OCI-LY7 (cell line): ENCODE measurements at regions not wholly inside any gene's neighbourhood (a gene's known extent, or its start where the extent isn't known, plus 50 kb on each side); places are given as distances from the start of the nearest gene placed in this dataset.

Source experiments
- BruUV-seq: library from RNA; stranded (reverse); fragments of 400-500 nt; replicated peaks from 2 replicates; lab custom pipeline; 2021; lab: Mats Ljungman, UMichigan
- CTCF ChIA-PET: fragments of 300-600 bp; sonication (Branson Sonifier 250); formaldehyde crosslinking; loops from one replicate; lab custom pipeline; 2022; ENCODE audit warnings: antibody characterized with exemption; ENCODE audit not compliant: unreplicated experiment; lab: Charles Lee
- POLR2A ChIA-PET: fragments of 300-600 bp; sonication (Branson Sonifier 250); formaldehyde crosslinking; loops from one replicate; lab custom pipeline; 2022; ENCODE audit warnings: antibody characterized with exemption; lab: Charles Lee
- DNase-seq: peaks from one replicate; pipeline ENCODE4 v3.0.0-alpha.2; 2015; ENCODE audit warnings: low spot score
- H2AFZ ChIP-seq: fragments of 200-600 bp; sonication (generic), shearing (Covaris generic); 2 replicates; pipeline ENCODE4 v1.6.1; 2014; ENCODE audit warnings: mild to moderate bottlenecking, antibody characterized with exemption, low read length, moderate library complexity
- H3K27ac ChIP-seq: fragments of 200-600 bp; sonication (generic); 2 replicates; pipeline ENCODE4 v1.5.1; 2014; ENCODE audit warnings: mixed run types, low read depth, mild to moderate bottlenecking, moderate library complexity, low read length, inconsistent platforms; ENCODE audit not compliant: poor library complexity, severe bottlenecking
- H3K36me3 ChIP-seq: fragments of 200-600 bp; sonication (generic); 2 replicates; pipeline ENCODE4 v1.6.1; 2014; ENCODE audit warnings: mild to moderate bottlenecking, antibody characterized with exemption, low read length, moderate library complexity, mixed read lengths; ENCODE audit not compliant: insufficient read depth
- H3K4me1 ChIP-seq: fragments of 200-600 bp; sonication (generic); 2 replicates; pipeline ENCODE4 v1.5.1; 2014; ENCODE audit warnings: mild to moderate bottlenecking, low read length; ENCODE audit not compliant: insufficient read depth, poor library complexity, severe bottlenecking
- H3K4me2 ChIP-seq: fragments of 200-600 bp; sonication (generic); 2 replicates; pipeline ENCODE4 v1.6.1; 2014; ENCODE audit warnings: mild to moderate bottlenecking, low read length
- H3K4me3 ChIP-seq: fragments of 200-600 bp; sonication (generic); 2 replicates; pipeline ENCODE4 v1.5.1; 2014; ENCODE audit warnings: mild to moderate bottlenecking, low read depth, low read length; ENCODE audit not compliant: poor library complexity, severe bottlenecking
- H3K79me2 ChIP-seq: fragments of 200-600 bp; sonication (generic); 2 replicates; pipeline ENCODE4 v1.6.1; 2016; ENCODE audit warnings: low read depth, mild to moderate bottlenecking, low read length, moderate library complexity, mixed read lengths; ENCODE audit not compliant: insufficient read depth
- H3K9me2 ChIP-seq: fragments of 200-600 bp; sonication (generic); 2 replicates; pipeline ENCODE4 v1.6.1; 2016; ENCODE audit warnings: mild to moderate bottlenecking, low read length, mixed read lengths; ENCODE audit not compliant: insufficient read depth
- H3K9me3 ChIP-seq: fragments of 200-600 bp; sonication (generic); 2 replicates; pipeline ENCODE4 v1.6.1; 2014; ENCODE audit warnings: mild to moderate bottlenecking, mixed run types, low read length, mixed read lengths
- H4K20me1 ChIP-seq: fragments of 200-600 bp; sonication (generic); 2 replicates; pipeline ENCODE4 v1.6.1; 2014; ENCODE audit warnings: mild to moderate bottlenecking, antibody characterized with exemption, low read length, moderate library complexity, mixed read lengths; ENCODE audit not compliant: insufficient read depth
- EZH2phosphoT487 ChIP-seq: fragments of 200-600 bp; sonication (generic); IDR thresholded peaks from 2 replicates; pipeline ENCODE4 v1.6.1; 2018; ENCODE audit warnings: low read depth, borderline replicate concordance, mild to moderate bottlenecking, mixed run types, antibody characterized with exemption, low read length, moderate library complexity, mixed read lengths
- intact Hi-C: fragments of 100-400 bp; cut with micrococcal nuclease; formaldehyde crosslinking; loops from one replicate; pipeline ENCODE4 v1.10.0; 2022; ENCODE audit not compliant: unreplicated experiment
- TF ChIP-seq, protein P1 (sequence below): fragments of 200-600 bp; sonication (generic); conservative IDR thresholded peaks from 2 replicates; pipeline ENCODE4 v1.5.1; 2014; ENCODE audit warnings: mild to moderate bottlenecking, antibody characterized with exemption, low read length, moderate library complexity, mixed read lengths

DNA sequence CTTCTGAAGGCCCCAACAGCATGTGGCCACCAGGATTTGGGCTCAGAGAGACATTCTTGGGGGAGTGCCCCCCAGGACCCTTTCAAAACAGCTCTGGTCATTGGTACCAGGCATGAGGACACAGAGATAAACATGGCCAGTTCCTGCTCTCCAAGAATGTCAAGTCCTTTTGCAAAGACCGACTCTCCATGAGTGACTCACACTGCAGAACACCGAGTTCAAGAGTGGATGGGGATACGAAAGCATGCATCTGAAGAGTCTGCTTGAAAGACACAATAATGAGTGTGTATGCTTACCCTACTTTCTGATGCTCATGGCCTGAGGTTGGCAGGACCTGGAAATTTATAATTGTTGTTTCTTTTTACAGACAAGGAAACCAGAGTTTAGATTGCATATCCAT, 450.6 kb downstream of the TSN start:
- BruUV-seq = no TSS peak
- ChIA-PET POLR2A (no interaction called here), CTCF (no interaction called here)
- Histone ChIP-seq H3K79me2 (no peaks in the 10 kb centered on the region), H3K9me2 (no peaks in the 10 kb centered on the region), H3K36me3 (no peaks in the 10 kb centered on the region), H2AFZ (no peak overlapping the region), H3K4me1 (no peaks in the 10 kb centered on the region), H3K4me3 (no peak overlapping the region), H3K9me3 (no peaks in the 10 kb centered on the region), H4K20me1 (no peaks in the 10 kb centered on the region), H3K4me2 (no peak overlapping the region), H3K27ac (no peak overlapping the region)
- intact Hi-C loops = no loop called here
- DNase-seq = no peak
- TF ChIP-seq EZH2phosphoT487 = no peak
- TF ChIP-seq, protein P1, sequence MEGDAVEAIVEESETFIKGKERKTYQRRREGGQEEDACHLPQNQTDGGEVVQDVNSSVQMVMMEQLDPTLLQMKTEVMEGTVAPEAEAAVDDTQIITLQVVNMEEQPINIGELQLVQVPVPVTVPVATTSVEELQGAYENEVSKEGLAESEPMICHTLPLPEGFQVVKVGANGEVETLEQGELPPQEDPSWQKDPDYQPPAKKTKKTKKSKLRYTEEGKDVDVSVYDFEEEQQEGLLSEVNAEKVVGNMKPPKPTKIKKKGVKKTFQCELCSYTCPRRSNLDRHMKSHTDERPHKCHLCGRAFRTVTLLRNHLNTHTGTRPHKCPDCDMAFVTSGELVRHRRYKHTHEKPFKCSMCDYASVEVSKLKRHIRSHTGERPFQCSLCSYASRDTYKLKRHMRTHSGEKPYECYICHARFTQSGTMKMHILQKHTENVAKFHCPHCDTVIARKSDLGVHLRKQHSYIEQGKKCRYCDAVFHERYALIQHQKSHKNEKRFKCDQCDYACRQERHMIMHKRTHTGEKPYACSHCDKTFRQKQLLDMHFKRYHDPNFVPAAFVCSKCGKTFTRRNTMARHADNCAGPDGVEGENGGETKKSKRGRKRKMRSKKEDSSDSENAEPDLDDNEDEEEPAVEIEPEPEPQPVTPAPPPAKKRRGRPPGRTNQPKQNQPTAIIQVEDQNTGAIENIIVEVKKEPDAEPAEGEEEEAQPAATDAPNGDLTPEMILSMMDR = no peak

GRCh38 chr2:122209377-122209776, 453.9 kb downstream of the TSN start:
- ChIA-PET POLR2A (no interaction called here), CTCF (no interaction called here)
- H3K36me3 ChIP-seq = no peaks in the 10 kb centered on the region
- no peak for DNase-seq
- H3K9me3 ChIP-seq = no peaks in the 10 kb centered on the region
- H4K20me1 ChIP-seq = no peaks in the 10 kb centered on the region
- no peak for TF ChIP-seq EZH2phosphoT487
- TF ChIP-seq, protein P1 = no peak
- no peak overlapping the region for H2AFZ ChIP-seq
- H3K79me2 ChIP-seq = no peaks in the 10 kb centered on the region
- no peaks in the 10 kb centered on the region for H3K4me1 ChIP-seq
- H3K4me2 ChIP-seq = no peak overlapping the region
- no peak overlapping the region for H3K4me3 ChIP-seq
- no peaks in the 10 kb centered on the region for H3K9me2 ChIP-seq
- intact Hi-C loops = no loop called here
- no TSS peak for BruUV-seq
- no peak overlapping the region for H3K27ac ChIP-seq

GRCh38 chr2:122210065-122210464, 454.6 kb downstream of the TSN start:
- H4K20me1 ChIP-seq = no peaks in the 10 kb centered on the region
- no peak for DNase-seq
- H3K79me2 ChIP-seq = no peaks in the 10 kb centered on the region
- no peak overlapping the region for H3K27ac ChIP-seq
- no peaks in the 10 kb centered on the region for H3K9me3 ChIP-seq
- no peaks in the 10 kb centered on the region for H3K4me1 ChIP-seq
- CTCF ChIA-PET = no interaction called here
- no peak overlapping the region for H3K4me2 ChIP-seq
- H2AFZ ChIP-seq = no peak overlapping the region
- intact Hi-C loops = no loop called here
- TF ChIP-seq, protein P1 = no peak
- TF ChIP-seq EZH2phosphoT487 = no peak
- H3K36me3 ChIP-seq = no peaks in the 10 kb centered on the region
- no peaks in the 10 kb centered on the region for H3K9me2 ChIP-seq
- POLR2A ChIA-PET = no interaction called here
- H3K4me3 ChIP-seq = no peak overlapping the region
- no TSS peak for BruUV-seq
